ENCODE measurements at regions not wholly inside any gene's neighbourhood (a gene's known extent, or its start where the extent isn't known, plus 50 kb on each side); places are given as distances from the start of the nearest gene placed in this dataset.

DNA sequence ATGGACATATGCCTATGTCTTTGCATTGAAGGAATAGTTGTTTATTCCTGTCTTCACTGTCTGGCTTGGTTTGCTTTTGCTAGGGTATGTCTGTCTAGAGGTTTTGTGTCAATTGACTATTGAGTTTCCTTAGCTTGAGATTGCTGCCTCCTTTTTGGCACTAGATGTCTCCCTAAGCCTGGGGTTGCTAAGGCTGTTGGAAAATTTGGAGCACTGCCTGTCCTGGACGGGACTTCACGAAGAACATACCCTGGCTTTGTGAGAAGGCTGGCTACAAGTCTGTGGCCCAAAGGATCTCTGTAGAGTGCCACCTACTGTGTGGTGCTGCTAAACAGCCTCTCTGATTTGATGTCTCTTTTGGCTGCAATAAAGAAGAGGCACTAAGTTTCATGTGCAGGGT is 183.8 kb upstream of the NUDT10 start:
- Histone ChIP-seq H3K9ac (ENCODE audit: low read depth in 1 of 2, low read length in 2 of 2) (no peak overlapping the region), H3K9me3 (ENCODE audit: control insufficient read depth in 4 of 4, low read length in 3 of 4) (no peaks in the 10 kb centered on the region), H3K27me3 (ENCODE audit: control insufficient read depth in 4 of 4, insufficient read depth in 4 of 4, low read length in 3 of 4) (peaks cover 0 to 3% (median 0%) of the 10 kb centered on the region in 4 donors), H3K36me3 (ENCODE audit: control insufficient read depth in 4 of 4, insufficient read depth in 3 of 4, low read depth in 1 of 4, low read length in 3 of 4) (no peaks in the 10 kb centered on the region), H3K4me3 (ENCODE audit: low read depth in 1 of 3, low read length in 3 of 3) (no peak overlapping the region), H3K27ac (ENCODE audit: low read depth in 1 of 2, low read length in 2 of 2) (no peak overlapping the region), H3K4me1 (ENCODE audit: control insufficient read depth in 4 of 4, insufficient read depth in 4 of 4, low read length in 3 of 4) (no peaks in the 10 kb centered on the region)
- 22% methylated on average over 2 of the region's 2 CpGs for WGBS
- no peak for DNase-seq (ENCODE audit: low spot score)
- no peak for TF ChIP-seq YY1 (IDR thresholded peaks at IDR 0.05)
- TF ChIP-seq RAD21 (IDR thresholded peaks at IDR 0.05) = peak; percentile 19 to 46
- no peak for TF ChIP-seq RXRA (IDR thresholded peaks at IDR 0.05)
- TF ChIP-seq GABPA (IDR thresholded peaks at IDR 0.05 in 1 of 2, conservative IDR thresholded peaks at IDR 0.05 in 1 of 2) = no peak
- no peak for TF ChIP-seq JUND (IDR thresholded peaks at IDR 0.05)
- TF ChIP-seq, protein P1, sequence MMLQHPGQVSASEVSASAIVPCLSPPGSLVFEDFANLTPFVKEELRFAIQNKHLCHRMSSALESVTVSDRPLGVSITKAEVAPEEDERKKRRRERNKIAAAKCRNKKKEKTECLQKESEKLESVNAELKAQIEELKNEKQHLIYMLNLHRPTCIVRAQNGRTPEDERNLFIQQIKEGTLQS (IDR thresholded peaks at IDR 0.05) = no peak
- TF ChIP-seq, protein P2, sequence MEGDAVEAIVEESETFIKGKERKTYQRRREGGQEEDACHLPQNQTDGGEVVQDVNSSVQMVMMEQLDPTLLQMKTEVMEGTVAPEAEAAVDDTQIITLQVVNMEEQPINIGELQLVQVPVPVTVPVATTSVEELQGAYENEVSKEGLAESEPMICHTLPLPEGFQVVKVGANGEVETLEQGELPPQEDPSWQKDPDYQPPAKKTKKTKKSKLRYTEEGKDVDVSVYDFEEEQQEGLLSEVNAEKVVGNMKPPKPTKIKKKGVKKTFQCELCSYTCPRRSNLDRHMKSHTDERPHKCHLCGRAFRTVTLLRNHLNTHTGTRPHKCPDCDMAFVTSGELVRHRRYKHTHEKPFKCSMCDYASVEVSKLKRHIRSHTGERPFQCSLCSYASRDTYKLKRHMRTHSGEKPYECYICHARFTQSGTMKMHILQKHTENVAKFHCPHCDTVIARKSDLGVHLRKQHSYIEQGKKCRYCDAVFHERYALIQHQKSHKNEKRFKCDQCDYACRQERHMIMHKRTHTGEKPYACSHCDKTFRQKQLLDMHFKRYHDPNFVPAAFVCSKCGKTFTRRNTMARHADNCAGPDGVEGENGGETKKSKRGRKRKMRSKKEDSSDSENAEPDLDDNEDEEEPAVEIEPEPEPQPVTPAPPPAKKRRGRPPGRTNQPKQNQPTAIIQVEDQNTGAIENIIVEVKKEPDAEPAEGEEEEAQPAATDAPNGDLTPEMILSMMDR (IDR thresholded peaks at IDR 0.05; ENCODE audit: low read depth, low read length, missing input control) = no peak
- TF ChIP-seq, protein P3, sequence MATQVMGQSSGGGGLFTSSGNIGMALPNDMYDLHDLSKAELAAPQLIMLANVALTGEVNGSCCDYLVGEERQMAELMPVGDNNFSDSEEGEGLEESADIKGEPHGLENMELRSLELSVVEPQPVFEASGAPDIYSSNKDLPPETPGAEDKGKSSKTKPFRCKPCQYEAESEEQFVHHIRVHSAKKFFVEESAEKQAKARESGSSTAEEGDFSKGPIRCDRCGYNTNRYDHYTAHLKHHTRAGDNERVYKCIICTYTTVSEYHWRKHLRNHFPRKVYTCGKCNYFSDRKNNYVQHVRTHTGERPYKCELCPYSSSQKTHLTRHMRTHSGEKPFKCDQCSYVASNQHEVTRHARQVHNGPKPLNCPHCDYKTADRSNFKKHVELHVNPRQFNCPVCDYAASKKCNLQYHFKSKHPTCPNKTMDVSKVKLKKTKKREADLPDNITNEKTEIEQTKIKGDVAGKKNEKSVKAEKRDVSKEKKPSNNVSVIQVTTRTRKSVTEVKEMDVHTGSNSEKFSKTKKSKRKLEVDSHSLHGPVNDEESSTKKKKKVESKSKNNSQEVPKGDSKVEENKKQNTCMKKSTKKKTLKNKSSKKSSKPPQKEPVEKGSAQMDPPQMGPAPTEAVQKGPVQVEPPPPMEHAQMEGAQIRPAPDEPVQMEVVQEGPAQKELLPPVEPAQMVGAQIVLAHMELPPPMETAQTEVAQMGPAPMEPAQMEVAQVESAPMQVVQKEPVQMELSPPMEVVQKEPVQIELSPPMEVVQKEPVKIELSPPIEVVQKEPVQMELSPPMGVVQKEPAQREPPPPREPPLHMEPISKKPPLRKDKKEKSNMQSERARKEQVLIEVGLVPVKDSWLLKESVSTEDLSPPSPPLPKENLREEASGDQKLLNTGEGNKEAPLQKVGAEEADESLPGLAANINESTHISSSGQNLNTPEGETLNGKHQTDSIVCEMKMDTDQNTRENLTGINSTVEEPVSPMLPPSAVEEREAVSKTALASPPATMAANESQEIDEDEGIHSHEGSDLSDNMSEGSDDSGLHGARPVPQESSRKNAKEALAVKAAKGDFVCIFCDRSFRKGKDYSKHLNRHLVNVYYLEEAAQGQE (IDR thresholded peaks at IDR 0.05) = no peak
- TF ChIP-seq HNF4A (conservative IDR thresholded peaks at IDR 0.05) = no peak

DNA sequence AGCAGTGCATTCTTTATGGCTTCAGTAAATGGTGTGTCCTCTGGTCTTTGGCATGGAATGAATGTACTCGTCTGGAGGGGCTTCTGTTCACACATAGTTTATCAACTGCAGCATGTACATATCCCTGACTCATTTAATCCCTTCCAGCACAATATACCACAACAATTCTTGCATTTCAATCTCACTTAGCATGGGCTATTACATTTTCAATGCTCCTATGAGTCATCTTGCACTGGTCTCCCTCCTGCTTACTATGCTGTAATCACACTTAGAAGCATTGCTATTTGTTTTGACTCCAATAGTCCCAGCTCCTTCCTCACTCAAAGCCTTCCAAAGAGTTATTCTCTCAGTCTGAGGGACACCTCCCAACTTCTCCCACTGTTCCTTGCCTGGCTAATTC is 180.9 kb upstream of the NUDT10 start:
- TF ChIP-seq, protein P2 (IDR thresholded peaks at IDR 0.05; ENCODE audit: low read depth, low read length, missing input control) = no peak
- TF ChIP-seq, protein P4, sequence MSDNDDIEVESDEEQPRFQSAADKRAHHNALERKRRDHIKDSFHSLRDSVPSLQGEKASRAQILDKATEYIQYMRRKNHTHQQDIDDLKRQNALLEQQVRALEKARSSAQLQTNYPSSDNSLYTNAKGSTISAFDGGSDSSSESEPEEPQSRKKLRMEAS (IDR thresholded peaks at IDR 0.05) = no peak
- TF ChIP-seq TAF1 (conservative IDR thresholded peaks at IDR 0.05) (no peak), FOXA1 (IDR thresholded peaks at IDR 0.05) (no peak), RXRA (IDR thresholded peaks at IDR 0.05) (no peak), EGR1 (IDR thresholded peaks at IDR 0.05; ENCODE audit: low read depth in 2 of 2) (no peak), HNF4G (IDR thresholded peaks at IDR 0.05) (no peak), NR2F2 (IDR thresholded peaks at IDR 0.05) (no peak), FOXA2 (IDR thresholded peaks at IDR 0.05) (no peak), GABPA (IDR thresholded peaks at IDR 0.05 in 1 of 2, conservative IDR thresholded peaks at IDR 0.05 in 1 of 2) (no peak), SP1 (IDR thresholded peaks at IDR 0.05) (no peak), YY1 (IDR thresholded peaks at IDR 0.05) (no peak), HNF4A (conservative IDR thresholded peaks at IDR 0.05) (no peak)
- TF ChIP-seq, protein P1 (IDR thresholded peaks at IDR 0.05) = no peak
- TF ChIP-seq, protein P3 (IDR thresholded peaks at IDR 0.05) = no peak
- H3K27me3 ChIP-seq (ENCODE audit: control insufficient read depth in 4 of 4, insufficient read depth in 4 of 4, low read length in 3 of 4) = peaks cover 0 to 4% (median 0%) of the 10 kb centered on the region in 4 donors
- no peak for DNase-seq (ENCODE audit: low spot score)
- no peak overlapping the region for H3K9ac ChIP-seq (ENCODE audit: low read depth in 1 of 2, low read length in 2 of 2)
- H3K27ac ChIP-seq (ENCODE audit: low read depth in 1 of 2, low read length in 2 of 2) = no peak overlapping the region
- no peaks in the 10 kb centered on the region for H3K4me1 ChIP-seq (ENCODE audit: control insufficient read depth in 4 of 4, insufficient read depth in 4 of 4, low read length in 3 of 4)
- H3K36me3 ChIP-seq (ENCODE audit: control insufficient read depth in 4 of 4, insufficient read depth in 3 of 4, low read depth in 1 of 4, low read length in 3 of 4) = no peaks in the 10 kb centered on the region
- H3K4me3 ChIP-seq (ENCODE audit: low read depth in 1 of 3, low read length in 3 of 3) = no peak overlapping the region
- WGBS = 45% methylated on average over 1 of the region's 1 CpG
- H3K9me3 ChIP-seq (ENCODE audit: control insufficient read depth in 4 of 4, low read length in 3 of 4) = peaks cover 0 to 3% (median 0%) of the 10 kb centered on the region in 4 donors
